G401.6 (cell line): ENCODE measurements at regions not wholly inside any gene's neighbourhood (a gene's known extent, or its start where the extent isn't known, plus 50 kb on each side); places are given as distances from the start of the nearest gene placed in this dataset.
"Not testable (repeated sequence)": the region's sequence is repeated elsewhere in the genome, so short reads cannot be mapped to it uniquely, and the experiment has no call there.

Experiments
- FAIRE-seq: peaks from 2 replicates; lab custom pipeline; 2012; peaks lifted over from hg19 to GRCh38; lab: Jason Lieb, UNC

GRCh38 chr11:19625438-19625837, 87.2 kb upstream of the NAV2 start:
- FAIRE-seq = no peak

GRCh38 chr11:19617696-19618523, 94.7 kb upstream of the NAV2 start:
- no peak for FAIRE-seq

DNA sequence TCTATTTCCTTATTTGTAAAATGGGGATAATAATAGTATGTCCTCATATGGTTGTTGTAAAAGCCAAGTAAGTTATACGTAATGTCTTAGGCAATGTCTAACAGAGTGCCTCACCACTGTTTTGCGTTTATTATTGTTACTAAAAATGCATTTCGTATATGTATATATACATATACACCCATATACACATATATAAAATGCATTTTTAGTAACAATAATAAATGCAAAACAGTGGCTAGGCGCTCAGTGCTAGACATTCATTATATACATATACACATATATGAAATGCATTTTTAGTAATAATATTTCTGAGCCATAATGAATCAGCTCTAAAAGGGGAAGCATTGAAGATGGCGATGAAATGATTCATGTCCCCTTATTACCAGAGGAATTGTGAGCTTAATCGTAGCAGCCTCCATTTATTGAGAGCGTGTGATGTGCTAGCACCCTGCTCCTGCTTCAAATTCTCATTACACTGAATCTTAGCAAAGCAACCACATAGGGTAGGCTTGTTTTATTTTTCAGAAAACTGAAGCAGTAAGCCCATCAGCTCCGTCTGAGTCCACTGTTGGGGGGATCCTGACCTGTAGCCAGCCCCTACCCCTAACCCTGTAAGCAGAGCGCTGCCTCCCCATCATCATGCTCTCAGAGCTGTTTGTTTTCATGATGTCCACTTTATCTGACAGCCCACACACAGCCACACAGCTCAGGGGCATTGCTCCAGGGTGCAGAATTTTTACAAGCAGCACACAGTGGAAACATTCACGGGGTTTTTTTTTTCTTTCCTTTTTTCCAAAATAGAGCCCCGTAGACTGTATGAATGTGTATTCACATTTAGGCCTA, 97.1 kb upstream of the NAV2 start:
- FAIRE-seq = no peak

DNA sequence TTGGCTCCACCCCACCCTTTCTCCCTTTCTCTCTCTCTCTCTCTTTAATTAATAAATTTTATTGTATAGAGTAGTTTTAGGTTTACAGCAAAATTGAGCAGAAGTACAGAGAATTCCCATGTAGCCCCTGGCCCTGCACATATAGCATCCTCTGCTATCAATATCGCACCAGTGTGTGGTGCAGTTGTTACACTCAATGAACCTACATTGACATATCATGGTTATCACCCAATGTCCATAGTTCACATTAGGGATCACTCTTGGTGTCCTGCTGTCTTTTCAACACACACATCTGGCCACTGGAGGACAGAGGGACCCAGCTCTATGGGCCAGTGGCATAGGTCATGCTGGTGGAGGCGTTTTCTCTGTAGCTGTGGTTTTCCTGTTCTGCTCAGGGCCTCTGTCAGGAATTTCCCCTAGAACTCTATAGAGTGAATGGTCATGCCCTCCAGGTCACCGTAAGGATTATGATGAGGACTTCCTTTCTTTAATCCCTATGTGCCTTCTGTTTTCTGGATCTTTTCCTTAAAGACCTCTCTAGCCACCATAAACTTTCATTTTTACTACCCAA, 98.2 kb upstream of the NAV2 start:
- FAIRE-seq = no peak

DNA sequence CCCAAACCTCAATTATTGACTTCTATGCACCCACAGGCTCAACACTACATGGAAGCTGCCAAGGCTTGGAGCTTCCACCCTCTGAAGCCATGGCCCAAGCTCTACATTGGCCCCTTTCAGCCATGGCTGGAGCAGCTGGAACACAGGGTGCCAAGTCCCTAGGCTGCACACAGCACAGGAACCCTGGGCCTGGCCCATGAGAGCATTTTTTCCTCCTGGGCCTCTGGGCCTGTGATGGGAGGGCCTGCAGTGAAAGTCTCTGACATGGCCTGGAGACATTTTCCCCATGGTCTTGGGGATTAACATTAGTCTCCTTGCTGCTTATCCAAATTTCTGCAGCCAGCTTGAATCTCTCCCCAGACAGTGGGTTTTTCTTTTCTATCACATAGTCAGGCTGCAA, 100.6 kb upstream of the NAV2 start:
- not testable (repeated sequence) for FAIRE-seq

DNA sequence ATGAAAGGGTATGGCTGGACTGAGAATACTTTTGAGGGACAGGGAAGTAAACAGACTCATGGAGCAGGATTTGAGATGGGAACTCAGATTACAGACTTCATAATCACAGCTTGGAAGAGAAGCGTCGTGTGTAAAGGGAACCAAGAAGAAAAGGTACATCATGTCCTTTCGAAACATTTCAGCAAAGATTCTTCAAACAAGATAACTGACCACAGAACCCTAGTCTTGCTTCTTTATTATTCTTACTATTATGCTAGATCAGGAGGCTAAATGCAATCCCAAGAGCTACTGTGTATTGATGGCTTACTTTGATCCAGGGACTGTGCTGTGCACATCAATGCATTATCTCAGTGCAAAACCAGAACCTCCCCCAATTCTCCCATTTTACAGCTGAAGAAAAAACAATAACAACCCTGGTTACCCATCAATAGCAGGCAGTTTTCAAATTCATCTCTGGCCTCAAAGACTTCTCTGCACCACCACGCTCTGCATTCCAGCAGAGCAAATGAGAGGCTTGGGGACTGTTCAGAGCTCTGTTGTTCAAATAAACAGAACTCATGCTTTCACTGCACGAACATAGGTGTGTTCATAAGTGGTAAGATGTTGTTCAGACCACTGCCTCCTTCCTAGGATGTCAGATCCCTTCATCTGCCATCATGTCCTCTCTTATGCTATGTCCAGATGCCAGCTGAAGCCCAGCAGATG, 104.8 kb upstream of the NAV2 start:
- FAIRE-seq = no peak

GRCh38 chr11:19606856-19607655, 105.6 kb upstream of the NAV2 start:
- FAIRE-seq = no peak

GRCh38 chr11:19605520-19606371, 106.9 kb upstream of the NAV2 start:
- no peak for FAIRE-seq

DNA sequence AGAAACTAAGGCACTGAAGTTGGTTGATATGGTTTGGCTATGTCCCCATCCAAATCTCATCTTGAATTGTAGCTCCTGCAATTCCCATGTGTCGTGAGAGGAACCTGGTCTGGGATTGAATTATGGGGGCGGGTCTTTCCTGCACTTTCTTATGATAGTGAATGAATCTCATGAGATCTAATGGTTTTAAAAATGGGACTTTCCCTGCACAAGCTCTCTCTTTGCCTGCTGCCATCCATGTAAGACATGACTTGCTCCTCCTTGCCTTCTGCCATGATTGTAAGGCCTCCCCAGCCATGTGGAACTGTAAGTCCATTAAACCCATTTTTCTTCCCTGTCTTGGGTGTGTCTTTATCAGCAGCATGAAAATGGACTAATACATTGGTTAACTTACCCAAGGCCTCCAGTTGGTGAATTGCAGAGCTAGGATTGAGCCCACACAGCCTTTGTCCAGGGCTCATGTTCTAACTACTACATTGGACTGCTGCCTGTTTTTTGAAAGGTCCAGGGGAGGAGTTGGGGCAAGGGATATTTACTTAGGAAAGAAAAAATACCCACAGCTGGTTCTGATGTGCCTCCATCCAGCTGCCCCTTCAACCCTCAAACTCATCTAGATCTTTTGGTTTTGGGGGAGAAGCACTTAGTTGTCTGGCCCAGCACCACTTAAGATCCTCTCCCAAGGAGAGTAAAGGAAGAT, 107.8 kb upstream of the NAV2 start:
- no peak for FAIRE-seq

GRCh38 chr11:19603771-19604170, 108.9 kb upstream of the NAV2 start:
- no peak for FAIRE-seq

- no peak for FAIRE-seq
Measured at GRCh38 chr11:19602891-19603290, 109.7 kb upstream of the NAV2 start.

- no peak for FAIRE-seq
Measured at GRCh38 chr11:19602406-19602805, 110.2 kb upstream of the NAV2 start.

DNA sequence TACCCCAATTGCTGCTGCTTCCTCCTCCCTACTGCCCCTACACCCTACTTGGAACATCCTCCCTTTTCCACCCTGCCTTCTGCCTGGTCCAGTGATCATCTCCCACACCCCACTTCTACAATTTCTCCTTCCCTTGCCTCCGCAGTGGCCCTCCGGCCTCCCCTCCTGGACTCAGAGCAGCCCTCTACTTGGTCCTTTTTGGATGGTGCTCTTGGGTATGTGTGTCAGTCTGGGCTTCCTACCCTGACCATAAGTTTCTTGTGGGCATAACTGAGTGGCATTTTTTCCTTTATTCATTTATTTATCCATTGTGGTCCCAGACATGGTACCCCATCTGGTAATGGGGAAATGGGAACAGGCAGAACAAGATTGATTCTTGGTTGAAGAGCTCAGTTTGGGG, 111.4 kb upstream of the NAV2 start:
- no peak for FAIRE-seq

DNA sequence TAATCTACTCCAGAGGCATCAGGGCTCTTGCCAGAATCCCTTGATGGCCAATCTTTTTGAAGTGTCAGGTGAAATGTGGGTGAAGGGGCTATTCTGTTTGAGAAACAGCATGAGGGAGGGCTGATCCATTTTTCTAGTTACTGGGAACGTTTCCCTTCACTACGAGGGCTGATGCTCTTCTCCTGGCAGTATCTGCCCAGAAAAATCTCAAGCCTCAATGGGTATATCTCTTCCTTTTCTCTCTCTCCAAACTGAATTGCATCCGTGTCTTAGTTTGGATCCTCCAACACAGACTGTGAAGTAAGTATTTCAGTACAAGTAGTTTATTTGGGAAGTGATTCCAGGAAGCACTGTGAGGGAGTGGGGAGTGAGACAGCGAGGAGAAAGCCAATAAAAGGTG, 113.0 kb upstream of the NAV2 start:
- FAIRE-seq = no peak

- no peak for FAIRE-seq
Measured at GRCh38 chr11:19598876-19599486, 113.7 kb upstream of the NAV2 start.

GRCh38 chr11:19598456-19598855, 114.2 kb upstream of the NAV2 start:
- FAIRE-seq = no peak

DNA sequence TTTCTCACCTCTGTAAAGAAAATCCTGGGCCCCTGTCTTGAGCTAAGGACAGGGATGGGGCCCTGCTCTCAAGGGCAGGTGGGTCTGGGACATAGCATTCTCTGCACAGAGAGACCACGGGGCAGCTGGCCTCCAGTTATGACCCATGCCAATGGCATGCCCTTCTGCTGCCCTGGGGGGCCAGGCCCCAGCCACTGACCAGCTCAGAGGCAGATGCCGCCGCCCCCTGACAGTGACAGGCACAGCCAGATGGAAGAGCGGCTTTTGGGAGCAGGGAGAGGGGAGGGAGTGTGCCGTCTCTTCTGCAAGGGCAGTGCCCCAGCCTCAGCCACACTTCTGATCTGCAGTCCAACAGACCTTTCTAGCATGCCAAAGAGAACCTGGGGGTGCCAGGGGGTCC, 114.8 kb upstream of the NAV2 start:
- FAIRE-seq = no peak

- no peak for FAIRE-seq
Measured at GRCh38 chr11:19597206-19597605, 115.4 kb upstream of the NAV2 start.

GRCh38 chr11:19595840-19596751, 116.5 kb upstream of the NAV2 start:
- FAIRE-seq = no peak
